GM21723 (cell line): ENCODE measurements at regions not wholly inside any gene's neighbourhood (a gene's known extent, or its start where the extent isn't known, plus 50 kb on each side); places are given as distances from the start of the nearest gene placed in this dataset.
"Not testable (repeated sequence)": the region's sequence is repeated elsewhere in the genome, so short reads cannot be mapped to it uniquely, and the experiment has no call there.

Experiments used
- ATAC-seq: cut with Tn5 transposase; IDR thresholded peaks from one replicate; pipeline ENCODE4 v1.9.1; 2021; ENCODE audit warnings: mild to moderate bottlenecking, moderate library complexity; ENCODE audit not compliant: unreplicated experiment

- no peak for ATAC-seq
These were observed 537.3 kb downstream of the MFSD1 start for GRCh38 chr3:159339131-159339530.

GRCh38 chr3:159340877-159341500, 539.1 kb downstream of the MFSD1 start:
- ATAC-seq: no peak

DNA sequence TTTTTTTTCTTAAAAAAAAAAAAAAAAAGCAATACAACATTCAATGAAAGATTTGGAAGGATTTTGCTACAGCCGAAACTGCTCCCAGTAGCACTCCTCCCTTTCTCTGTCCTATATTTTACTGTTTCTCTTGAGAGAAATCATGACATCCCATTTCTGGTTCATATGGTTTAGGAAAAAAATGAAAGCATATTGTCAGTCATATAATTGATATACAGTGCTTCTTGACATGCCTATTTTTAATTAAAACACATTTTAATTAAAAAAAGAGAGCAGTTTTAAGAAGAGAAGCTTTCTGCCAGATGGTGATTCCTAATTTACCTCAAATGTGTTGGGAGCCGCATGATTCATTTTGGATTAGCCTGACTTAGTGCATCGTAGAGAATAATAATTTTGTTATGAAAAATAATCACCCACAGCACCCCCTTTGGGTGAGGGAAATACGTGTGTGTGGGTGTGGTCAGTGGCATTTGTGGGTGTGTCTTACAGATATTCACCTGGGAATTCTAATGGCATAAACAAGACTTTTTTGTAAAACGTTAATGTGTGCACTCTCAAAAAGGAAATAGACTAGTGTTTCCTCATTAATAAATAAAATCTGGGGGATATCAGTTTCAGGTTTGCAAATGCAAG, 544.5 kb downstream of the MFSD1 start:
- no peak for ATAC-seq

GRCh38 chr3:159348431-159348830, 546.6 kb downstream of the MFSD1 start:
- ATAC-seq: no peak

DNA sequence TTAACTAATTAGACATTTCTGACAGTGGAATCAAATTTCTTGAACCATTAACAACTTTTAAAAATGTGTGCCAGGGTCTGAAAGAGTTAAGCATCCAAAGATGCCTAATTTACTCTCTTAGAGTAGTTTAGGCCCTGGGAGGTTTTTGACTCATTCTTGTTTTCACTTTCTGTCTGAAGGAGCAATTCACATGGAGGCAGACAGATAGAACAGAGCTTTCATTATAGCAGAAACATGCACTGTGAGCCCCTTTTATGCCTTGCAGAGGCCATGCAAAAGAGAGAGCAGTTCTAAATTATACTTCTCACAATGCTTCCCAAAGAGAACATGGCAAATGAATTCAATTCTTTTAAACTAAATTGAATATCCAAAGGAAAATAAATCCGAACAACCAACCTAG, 554.8 kb downstream of the MFSD1 start:
- ATAC-seq: peak; percentile 59

GRCh38 chr3:159364511-159364910, 562.7 kb downstream of the MFSD1 start:
- ATAC-seq: no peak

DNA sequence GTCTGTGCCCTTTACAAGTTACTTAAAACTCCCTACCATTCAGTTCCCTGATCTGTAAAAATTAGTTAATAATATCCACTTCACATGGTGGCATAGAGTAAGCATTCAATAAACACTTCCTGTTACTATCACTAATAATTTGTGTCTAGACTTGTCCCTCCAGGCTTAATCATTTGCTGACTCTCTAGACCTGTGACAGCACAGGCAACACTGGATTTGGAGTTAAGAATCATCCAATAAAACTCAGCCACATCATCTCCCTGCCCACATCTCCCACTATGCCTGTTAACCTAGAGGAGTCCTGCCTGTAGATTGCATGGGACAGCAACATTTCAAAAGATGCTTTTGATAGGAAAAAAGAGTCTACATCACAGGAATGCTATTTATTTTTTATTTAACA, 564.6 kb downstream of the MFSD1 start:
- no peak for ATAC-seq

DNA sequence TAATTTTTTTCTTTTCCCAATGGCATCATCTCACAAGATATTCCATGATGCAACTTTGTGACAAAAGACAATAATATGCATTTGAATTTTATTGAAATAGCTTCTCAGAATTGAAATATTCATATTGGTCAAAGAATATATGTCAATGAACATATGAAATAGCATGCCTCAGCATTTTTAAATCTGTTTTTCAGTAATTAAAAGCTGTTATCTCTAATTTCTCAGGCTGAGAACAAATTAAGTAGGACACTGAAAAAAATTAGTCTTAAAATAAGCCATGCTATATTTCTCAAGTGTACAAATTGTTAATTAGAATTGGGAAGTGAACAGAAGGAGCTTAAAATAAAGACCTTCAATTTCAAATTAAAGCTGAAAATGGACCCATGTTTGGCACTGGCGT, 570.1 kb downstream of the MFSD1 start:
- no peak for ATAC-seq

DNA sequence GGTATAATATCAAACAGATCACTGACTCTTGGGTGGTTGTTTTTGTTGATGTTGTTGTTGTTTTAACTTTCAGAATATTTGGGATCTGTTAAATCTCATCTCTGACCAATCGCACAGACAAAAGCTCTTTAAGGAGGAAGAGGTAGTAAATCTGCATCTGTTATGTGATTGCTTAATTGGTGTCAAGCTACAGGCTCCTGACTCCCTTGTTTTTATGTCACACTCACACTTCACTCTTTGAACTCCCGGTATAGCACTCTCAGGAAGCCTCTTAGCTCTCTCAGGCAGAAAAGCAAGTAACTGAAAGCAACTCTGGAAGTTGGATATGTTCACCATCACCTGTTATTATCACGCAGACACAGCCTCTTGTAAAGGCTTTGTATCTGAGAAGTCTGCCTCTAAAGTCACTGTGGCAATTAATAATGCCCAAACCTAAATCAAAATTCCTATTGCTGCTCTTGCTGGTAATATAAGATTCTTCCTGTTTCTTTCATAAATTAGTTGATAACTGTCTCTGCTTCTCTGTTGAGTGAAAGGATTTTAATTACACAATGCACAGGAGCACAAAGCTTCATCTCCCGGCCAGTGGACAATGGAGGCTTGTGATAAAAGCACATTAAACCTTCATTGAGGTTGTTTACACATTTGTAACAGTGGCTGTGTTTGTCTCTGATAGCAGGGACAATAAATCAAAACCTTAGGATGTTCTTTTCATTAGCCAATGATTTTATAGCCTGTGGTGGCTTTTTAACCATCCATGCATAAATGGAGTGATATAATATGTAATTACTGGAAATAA, 576.7 kb downstream of the MFSD1 start:
- no peak for ATAC-seq

DNA sequence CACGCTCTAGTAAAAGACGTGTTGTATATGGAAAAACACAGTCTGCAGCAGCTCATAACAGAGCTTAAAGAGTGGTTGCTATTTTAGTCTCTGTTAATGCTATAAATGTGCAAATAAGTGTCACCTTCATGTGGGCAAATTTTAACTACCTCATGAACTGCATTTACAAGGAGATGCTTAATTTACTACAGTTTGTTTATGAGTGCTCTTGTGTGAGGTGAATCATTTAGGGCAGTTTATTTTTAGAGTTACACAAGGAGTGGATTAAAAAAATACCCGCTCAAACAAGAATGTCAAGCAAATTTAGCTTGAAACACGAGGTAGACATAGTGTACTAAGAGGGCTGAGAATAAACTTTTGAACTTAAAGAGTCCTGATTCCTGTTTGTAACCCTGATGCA, 579.0 kb downstream of the MFSD1 start:
- no peak for ATAC-seq

GRCh38 chr3:159390656-159391212, 588.9 kb downstream of the MFSD1 start:
- no peak for ATAC-seq

- not testable (repeated sequence) for ATAC-seq
These were observed 591.0 kb upstream of the IL12A start for GRCh38 chr3:159397683-159398082.

DNA sequence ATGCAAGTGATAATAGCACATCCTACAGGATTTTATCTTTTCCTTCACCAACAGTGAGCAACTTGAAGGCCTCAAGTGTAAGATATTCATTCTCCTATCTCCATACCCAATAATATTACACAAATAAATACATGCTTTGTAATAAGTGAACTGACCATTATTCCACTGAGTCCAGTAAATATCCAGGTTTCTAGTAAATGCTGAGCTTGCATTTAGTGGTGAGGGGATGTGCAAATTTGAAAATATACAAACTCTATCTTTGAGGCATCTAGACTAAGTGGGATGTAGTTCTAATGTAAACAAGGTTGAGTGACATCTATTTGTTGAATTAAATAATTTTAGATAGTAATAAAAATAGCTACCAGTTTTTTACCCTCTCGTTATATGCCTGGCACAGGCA, 587.6 kb upstream of the IL12A start:
- no peak for ATAC-seq

- not testable (repeated sequence) for ATAC-seq
These were observed 578.9 kb upstream of the IL12A start for GRCh38 chr3:159409711-159410110.

DNA sequence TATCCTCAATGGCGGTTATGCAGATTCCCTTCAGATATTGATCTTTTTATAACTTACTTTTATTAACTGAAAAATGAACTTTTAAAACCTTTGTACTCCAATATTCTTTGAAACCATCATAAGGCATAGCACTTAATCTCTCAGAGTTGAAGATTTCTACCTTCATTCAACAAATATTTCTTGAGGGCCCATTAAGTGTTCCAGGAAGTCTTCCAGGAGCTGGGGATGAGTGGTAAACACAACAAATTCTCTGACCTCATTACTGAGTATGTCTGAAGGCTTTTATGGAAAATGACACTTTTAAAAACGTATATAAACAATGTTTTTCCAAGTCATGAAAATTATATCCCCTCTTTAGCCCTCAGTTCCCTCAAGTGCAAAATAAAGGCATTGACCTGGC, 575.3 kb upstream of the IL12A start:
- ATAC-seq: no peak

DNA sequence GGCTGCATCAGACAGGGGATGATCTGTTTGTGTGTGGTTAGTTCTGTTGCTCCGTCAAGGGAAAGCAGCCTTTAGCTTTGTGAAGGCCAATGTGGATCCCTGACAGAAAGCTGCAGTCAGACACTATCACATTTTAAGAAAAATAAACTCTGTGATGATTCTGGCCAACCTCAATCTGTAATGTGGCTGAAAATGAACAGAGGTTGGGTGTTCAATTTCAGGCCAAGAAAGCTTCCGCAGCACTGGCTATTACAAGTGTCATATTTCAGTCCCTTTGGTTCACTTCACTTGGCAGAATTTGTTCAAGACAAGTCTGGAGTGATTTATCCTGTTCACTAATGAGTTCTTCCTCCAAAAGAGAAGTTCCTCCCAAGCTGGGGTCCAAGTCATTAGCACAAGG, 571.8 kb upstream of the IL12A start:
- no peak for ATAC-seq

DNA sequence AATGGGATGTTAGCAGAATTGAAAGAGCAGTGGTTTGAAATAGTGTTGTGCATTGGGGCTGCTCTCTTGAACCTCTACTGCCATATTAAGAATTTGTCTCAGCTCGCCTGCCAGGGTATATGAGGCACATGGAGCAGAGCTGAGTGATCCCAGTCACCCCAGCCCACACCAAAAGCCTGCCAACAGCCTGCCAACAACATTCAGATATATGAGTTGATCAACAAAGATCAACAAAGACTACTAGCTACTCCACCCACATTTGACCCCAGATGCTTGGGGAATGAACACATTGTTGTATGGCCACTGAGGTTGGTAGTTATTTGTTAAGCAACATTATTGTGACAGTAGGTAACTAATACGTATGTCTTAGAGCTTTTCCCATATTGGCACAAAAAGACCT, 570.9 kb upstream of the IL12A start:
- ATAC-seq: no peak

- ATAC-seq: no peak
These were observed 569.8 kb upstream of the IL12A start for GRCh38 chr3:159418571-159419526.

- no peak for ATAC-seq
These were observed 558.9 kb upstream of the IL12A start for GRCh38 chr3:159429702-159430101.

GRCh38 chr3:159432682-159433340, 555.8 kb upstream of the IL12A start:
- no peak for ATAC-seq
